ENCODE measurements at regions not wholly inside any gene's neighbourhood (a gene's known extent, or its start where the extent isn't known, plus 50 kb on each side); places are given as distances from the start of the nearest gene placed in this dataset.

- Histone ChIP-seq H2BK12ac (ENCODE audit: low read depth, low read length) (no peak overlapping the region), H3K4me2 (ENCODE audit: insufficient read depth in 1 of 2, low read depth in 2 of 2, low read length in 2 of 2) (no peak overlapping the region), H3K9me3 (ENCODE audit: insufficient read depth in 2 of 2, low read depth in 1 of 2, low read length in 1 of 2) (no peaks in the 10 kb centered on the region), H3K23ac (ENCODE audit: insufficient read length) (no peak overlapping the region), H3K18ac (ENCODE audit: extremely low read depth, low read length) (no peak overlapping the region), H3K4me1 (replicated peaks in 1 of 4; ENCODE audit: control insufficient read depth in 3 of 4, insufficient read depth in 4 of 4, low read length in 3 of 4) (peaks cover 5 to 9% (median 7%) of the 10 kb centered on the region in 4 experiments; a peak in 6 of 7 replicates), H2AK5ac (ENCODE audit: low read depth, low read length) (no peak overlapping the region), H3K27ac (ENCODE audit: low read depth, low read length) (no peak overlapping the region), H3K9ac (replicated peaks in 1 of 4; ENCODE audit: extremely low read depth in 1 of 4, low read depth in 3 of 4, low read length in 3 of 4) (no peak overlapping the region), H2BK20ac (ENCODE audit: low read length) (no peak overlapping the region), H3K4ac (replicated peaks; ENCODE audit: insufficient read length, low read depth, low read length) (no peak overlapping the region), H3K56ac (replicated peaks; ENCODE audit: insufficient read length, low read depth, low read length) (no peak overlapping the region), H3K27me3 (replicated peaks in 1 of 4; ENCODE audit: control insufficient read depth in 3 of 4, extremely low read depth in 1 of 4, insufficient read depth in 3 of 4, low read length in 3 of 4) (no peaks in the 10 kb centered on the region; a peak in 1 of 7 replicates), H3K36me3 (ENCODE audit: control insufficient read depth in 2 of 4, insufficient read depth in 4 of 4, low read length in 3 of 4) (no peaks in the 10 kb centered on the region), H3K4me3 (ENCODE audit: extremely low read depth in 1 of 4, insufficient read depth in 2 of 4, low read depth in 3 of 4, low read length in 4 of 4) (no peak overlapping the region), H4K5ac (ENCODE audit: insufficient read length, low read depth, low read length) (no peak overlapping the region), H2AFZ (ENCODE audit: low read length) (no peak overlapping the region), H2BK5ac (ENCODE audit: low read depth, low read length) (no peak overlapping the region), H3K79me1 (ENCODE audit: low read depth, low read length) (no peaks in the 10 kb centered on the region), H2BK120ac (replicated peaks; ENCODE audit: low read depth, low read length) (no peak overlapping the region), H4K91ac (replicated peaks; ENCODE audit: insufficient read length, low read length) (no peak overlapping the region), H4K20me1 (replicated peaks in 1 of 2; ENCODE audit: control insufficient read depth in 1 of 2, insufficient read depth in 2 of 2, low read length in 2 of 2) (no peaks in the 10 kb centered on the region), H2BK15ac (ENCODE audit: low read length) (no peak overlapping the region), H3K79me2 (ENCODE audit: control insufficient read depth in 1 of 2, insufficient read depth in 2 of 2, low read length in 2 of 2) (no peaks in the 10 kb centered on the region), H4K8ac (ENCODE audit: extremely low read depth, insufficient read depth, low read length) (no peak overlapping the region), H3K14ac (ENCODE audit: insufficient read length) (no peak overlapping the region), H3K23me2 (ENCODE audit: low read depth, low read length) (no peaks in the 10 kb centered on the region)
- FAIRE-seq (no peak), DNase-seq (ENCODE audit: low read depth in 1 of 2, low spot score in 2 of 2) (no peak)
- TF ChIP-seq TEAD4 (IDR thresholded peaks at IDR 0.05; ENCODE audit: low read depth, low read length) (no peak), SP1 (IDR thresholded peaks at IDR 0.05; ENCODE audit: low read depth, low read length) (no peak), ZNF274 (IDR thresholded peaks at IDR 0.05; ENCODE audit: borderline replicate concordance, extremely low read depth, low read length) (no peak), POLR2AphosphoS5 (IDR thresholded peaks at IDR 0.05; ENCODE audit: low read depth, low read length) (no peak), FOSL1 (IDR thresholded peaks at IDR 0.05; ENCODE audit: insufficient read depth, low read depth, low read length) (no peak), SIRT6 (IDR thresholded peaks at IDR 0.05; ENCODE audit: low read length) (no peak), SP4 (IDR thresholded peaks at IDR 0.05; ENCODE audit: low read length) (no peak), RAD21 (IDR thresholded peaks at IDR 0.05 in 1 of 2, conservative IDR thresholded peaks at IDR 0.05 in 1 of 2; ENCODE audit: low read depth in 2 of 2, low read length in 2 of 2) (peak in 1 of 2 experiments; percentile 25; a peak in 1 of 4 replicates)
- WGBS, 2 experiments (ENCODE audit: extremely low coverage in 1 of 2, insufficient coverage in 1 of 2, insufficient read length in 1 of 2, insufficient replicate concordance in 2 of 2, low coverage in 1 of 2, low lambda C conversion rate in 2 of 2, missing lambda C conversion rate in 1 of 2): 92% methylated on average over 5 of the region's 5 CpGs; no CpG with 5 or more reads in 1 of the 2 experiments
- CTCF ChIA-PET (ENCODE audit: partially characterized antibody): interaction anchor here (1.4 to 3.1 kb wide), 2 partner anchors 69 to 217 kb away, joined by 4 to 14 read pairs; no protein-coding TSS in a partner anchor
- POLR2A ChIA-PET (ENCODE audit: partially characterized antibody): no interaction called here
Measured at GRCh38 chr3:56919137-56919796, 117.5 kb upstream of the ARHGEF3 start.
